ENCODE measurements at regions not wholly inside any gene's neighbourhood (a gene's known extent, or its start where the extent isn't known, plus 50 kb on each side); places are given as distances from the start of the nearest gene placed in this dataset.

DNA sequence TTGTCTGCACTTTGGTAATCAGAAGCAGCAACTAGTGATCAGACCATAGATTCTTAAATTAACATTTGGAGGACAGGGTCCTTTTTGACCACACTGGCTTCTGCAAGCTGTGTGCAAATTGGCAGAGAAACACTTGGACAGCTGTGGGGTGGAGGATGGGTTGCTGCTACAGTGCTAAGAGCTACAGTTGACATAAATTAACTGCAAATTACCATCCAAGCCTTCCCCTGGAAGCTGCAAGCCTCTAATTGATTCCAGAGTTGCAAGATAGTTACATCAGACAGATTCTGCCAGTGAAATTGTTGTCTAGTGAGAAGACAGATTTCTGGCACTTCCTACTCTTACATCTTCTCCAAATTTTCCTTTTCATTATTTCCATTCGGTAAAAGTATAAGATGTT lies 517.7 kb downstream of the DIRAS2 start:
- no peaks in the 10 kb centered on the region for H3K36me3 ChIP-seq (ENCODE audit: insufficient read depth, low read length)
- H3K9me3 ChIP-seq (ENCODE audit: low read length), result no peaks in the 10 kb centered on the region
- H4K20me1 ChIP-seq (ENCODE audit: insufficient read depth, low read length), result no peaks in the 10 kb centered on the region
- DNase-seq (ENCODE audit: low spot score), result no peak
- no peaks in the 10 kb centered on the region for H3K9me2 ChIP-seq (ENCODE audit: insufficient read depth, low read length)
- TF ChIP-seq EZH2phosphoT487 (IDR thresholded peaks at IDR 0.05; ENCODE audit: borderline replicate concordance, low read depth, low read length), result no peak
- TF ChIP-seq, protein P1, sequence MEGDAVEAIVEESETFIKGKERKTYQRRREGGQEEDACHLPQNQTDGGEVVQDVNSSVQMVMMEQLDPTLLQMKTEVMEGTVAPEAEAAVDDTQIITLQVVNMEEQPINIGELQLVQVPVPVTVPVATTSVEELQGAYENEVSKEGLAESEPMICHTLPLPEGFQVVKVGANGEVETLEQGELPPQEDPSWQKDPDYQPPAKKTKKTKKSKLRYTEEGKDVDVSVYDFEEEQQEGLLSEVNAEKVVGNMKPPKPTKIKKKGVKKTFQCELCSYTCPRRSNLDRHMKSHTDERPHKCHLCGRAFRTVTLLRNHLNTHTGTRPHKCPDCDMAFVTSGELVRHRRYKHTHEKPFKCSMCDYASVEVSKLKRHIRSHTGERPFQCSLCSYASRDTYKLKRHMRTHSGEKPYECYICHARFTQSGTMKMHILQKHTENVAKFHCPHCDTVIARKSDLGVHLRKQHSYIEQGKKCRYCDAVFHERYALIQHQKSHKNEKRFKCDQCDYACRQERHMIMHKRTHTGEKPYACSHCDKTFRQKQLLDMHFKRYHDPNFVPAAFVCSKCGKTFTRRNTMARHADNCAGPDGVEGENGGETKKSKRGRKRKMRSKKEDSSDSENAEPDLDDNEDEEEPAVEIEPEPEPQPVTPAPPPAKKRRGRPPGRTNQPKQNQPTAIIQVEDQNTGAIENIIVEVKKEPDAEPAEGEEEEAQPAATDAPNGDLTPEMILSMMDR (conservative IDR thresholded peaks at IDR 0.05; ENCODE audit: low read length), result no peak
- no peak overlapping the region for H2AFZ ChIP-seq (ENCODE audit: low read length)
- intact Hi-C loops (cut with micrococcal nuclease; ENCODE audit: unreplicated experiment), result no loop called here
- H3K27ac ChIP-seq (ENCODE audit: low read depth, low read length, poor library complexity, severe bottlenecking), result no peak overlapping the region
- H3K4me2 ChIP-seq (ENCODE audit: low read length), result no peak overlapping the region
- CTCF ChIA-PET (ENCODE audit: unreplicated experiment), result no interaction called here
- no peaks in the 10 kb centered on the region for H3K79me2 ChIP-seq (ENCODE audit: insufficient read depth, low read depth, low read length)
- POLR2A ChIA-PET, result no interaction called here
- no TSS peak for BruUV-seq (replicated peaks)
- no peaks in the 10 kb centered on the region for H3K4me1 ChIP-seq (ENCODE audit: insufficient read depth, low read length, poor library complexity, severe bottlenecking)
- no peak overlapping the region for H3K4me3 ChIP-seq (ENCODE audit: low read depth, low read length, poor library complexity, severe bottlenecking)

DNA sequence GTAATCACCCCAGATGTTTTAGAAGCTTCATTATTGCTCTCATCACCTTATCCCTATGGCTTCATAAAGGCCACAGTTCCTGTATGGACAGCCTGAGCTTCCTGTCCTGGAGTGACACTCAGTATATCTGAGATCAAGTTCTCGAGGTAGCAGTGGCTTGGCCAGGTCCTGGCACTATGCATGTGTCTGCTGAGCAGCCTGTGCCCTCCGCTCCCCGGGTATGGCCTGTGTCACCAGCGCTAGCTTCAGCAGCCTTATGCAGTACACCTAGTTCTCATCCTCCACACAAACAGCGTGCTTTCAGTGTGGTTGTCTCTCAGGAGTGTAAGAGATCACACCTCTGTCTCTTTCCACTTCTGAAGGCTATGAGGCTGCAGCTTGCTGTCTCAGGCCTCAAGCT lies 514.7 kb downstream of the DIRAS2 start:
- H3K36me3 ChIP-seq (ENCODE audit: insufficient read depth, low read length), result no peaks in the 10 kb centered on the region
- no peak overlapping the region for H3K4me2 ChIP-seq (ENCODE audit: low read length)
- no peak overlapping the region for H2AFZ ChIP-seq (ENCODE audit: low read length)
- no peak overlapping the region for H3K27ac ChIP-seq (ENCODE audit: low read depth, low read length, poor library complexity, severe bottlenecking)
- no peaks in the 10 kb centered on the region for H3K4me1 ChIP-seq (ENCODE audit: insufficient read depth, low read length, poor library complexity, severe bottlenecking)
- H3K79me2 ChIP-seq (ENCODE audit: insufficient read depth, low read depth, low read length), result no peaks in the 10 kb centered on the region
- no peak for TF ChIP-seq EZH2phosphoT487 (IDR thresholded peaks at IDR 0.05; ENCODE audit: borderline replicate concordance, low read depth, low read length)
- TF ChIP-seq, protein P1 (conservative IDR thresholded peaks at IDR 0.05; ENCODE audit: low read length), result no peak
- no peak overlapping the region for H3K4me3 ChIP-seq (ENCODE audit: low read depth, low read length, poor library complexity, severe bottlenecking)
- BruUV-seq (replicated peaks), result no TSS peak
- CTCF ChIA-PET (ENCODE audit: unreplicated experiment), result no interaction called here
- no peaks in the 10 kb centered on the region for H3K9me3 ChIP-seq (ENCODE audit: low read length)
- no peaks in the 10 kb centered on the region for H4K20me1 ChIP-seq (ENCODE audit: insufficient read depth, low read length)
- intact Hi-C loops (cut with micrococcal nuclease; ENCODE audit: unreplicated experiment), result no loop called here
- POLR2A ChIA-PET, result interaction anchor here (0.8 kb wide), 1 partner anchor 12 kb away, joined by 5 read pairs; no protein-coding TSS in a partner anchor
- no peaks in the 10 kb centered on the region for H3K9me2 ChIP-seq (ENCODE audit: insufficient read depth, low read length)
- no peak for DNase-seq (ENCODE audit: low spot score)

DNA sequence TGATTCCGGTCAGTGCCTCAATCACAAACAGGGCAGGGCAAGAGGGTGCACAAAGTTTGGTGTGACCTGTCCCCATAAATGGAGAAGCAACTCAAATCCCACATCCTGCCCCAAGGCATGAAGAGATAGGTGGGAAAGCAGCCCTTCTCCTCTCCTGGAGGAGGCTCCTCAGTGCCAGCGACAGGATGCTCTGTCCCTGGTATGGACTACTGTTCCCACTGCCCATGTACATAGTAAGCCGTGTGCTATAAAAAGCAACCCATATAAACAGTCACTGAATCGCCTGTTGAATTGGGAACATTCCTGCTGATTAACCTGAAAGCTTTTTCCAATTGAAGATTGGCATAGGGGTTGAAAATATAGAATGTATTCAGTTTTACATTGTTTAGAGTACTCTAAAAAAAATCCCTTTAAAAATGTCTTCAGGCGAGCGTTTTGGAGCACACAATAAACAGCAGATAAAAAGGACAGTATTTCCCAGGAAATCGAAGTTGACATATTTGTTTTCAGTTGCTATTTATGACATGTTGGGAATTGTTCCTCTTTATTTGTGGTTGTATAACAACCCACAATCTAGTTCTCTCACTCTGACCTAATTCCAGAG lies 513.9 kb downstream of the DIRAS2 start:
- CTCF ChIA-PET (ENCODE audit: unreplicated experiment), result no interaction called here
- BruUV-seq (replicated peaks), result no TSS peak
- Histone ChIP-seq H3K27ac (ENCODE audit: low read depth, low read length, poor library complexity, severe bottlenecking) (no peak overlapping the region), H3K4me1 (ENCODE audit: insufficient read depth, low read length, poor library complexity, severe bottlenecking) (no peaks in the 10 kb centered on the region), H2AFZ (ENCODE audit: low read length) (no peak overlapping the region), H3K79me2 (ENCODE audit: insufficient read depth, low read depth, low read length) (no peaks in the 10 kb centered on the region), H3K36me3 (ENCODE audit: insufficient read depth, low read length) (no peaks in the 10 kb centered on the region), H3K4me2 (ENCODE audit: low read length) (no peak overlapping the region), H3K9me2 (ENCODE audit: insufficient read depth, low read length) (no peaks in the 10 kb centered on the region), H4K20me1 (ENCODE audit: insufficient read depth, low read length) (no peaks in the 10 kb centered on the region), H3K4me3 (ENCODE audit: low read depth, low read length, poor library complexity, severe bottlenecking) (no peak overlapping the region), H3K9me3 (ENCODE audit: low read length) (no peaks in the 10 kb centered on the region)
- intact Hi-C loops (cut with micrococcal nuclease; ENCODE audit: unreplicated experiment), result no loop called here
- no peak for DNase-seq (ENCODE audit: low spot score)
- POLR2A ChIA-PET, result no interaction called here
- TF ChIP-seq, protein P1 (conservative IDR thresholded peaks at IDR 0.05; ENCODE audit: low read length), result no peak
- no peak for TF ChIP-seq EZH2phosphoT487 (IDR thresholded peaks at IDR 0.05; ENCODE audit: borderline replicate concordance, low read depth, low read length)

Data from OCI-LY7 (cell line).